T-helper 1 cell treated with Interleukin-12 subunit alpha and Interleukin-12 subunit beta and Interleukin-4 antibody, amounts not matched to agents 30 ng/mL and 1 ng/mL, for 36 hours (primary cell): ENCODE measurements at regions not wholly inside any gene's neighbourhood (a gene's known extent, or its start where the extent isn't known, plus 50 kb on each side); places are given as distances from the start of the nearest gene placed in this dataset.
"Not testable (repeated sequence)": the region's sequence is repeated elsewhere in the genome, so short reads cannot be mapped to it uniquely, and the experiment has no call there.

ENCODE experiments used
- intact Hi-C: fragments of 100-400 bp; cut with micrococcal nuclease; formaldehyde crosslinking; loops from one replicate; pipeline ENCODE4 v1.15.1; 2024

GRCh38 chr3:68676136-68676535 lies 256.2 kb downstream of the TAFA4 start:
- intact Hi-C loops, result no loop called here

- intact Hi-C loops, result no loop called here
Measured at GRCh38 chr3:68667346-68667745, 265.0 kb downstream of the TAFA4 start.

GRCh38 chr3:68666429-68667136 lies 265.8 kb downstream of the TAFA4 start:
- intact Hi-C loops, result no loop called here

- intact Hi-C loops, result no loop called here
Measured at GRCh38 chr3:68664276-68664675, 268.1 kb downstream of the TAFA4 start.

- intact Hi-C loops, result no loop called here
Measured at GRCh38 chr3:68662176-68662575, 270.2 kb downstream of the TAFA4 start.

GRCh38 chr3:68650657-68651056 lies 281.7 kb downstream of the TAFA4 start:
- intact Hi-C loops, result not testable (repeated sequence)

GRCh38 chr3:68648494-68648893 lies 283.9 kb downstream of the TAFA4 start:
- intact Hi-C loops, result no loop called here

- intact Hi-C loops, result no loop called here
Measured at GRCh38 chr3:68631850-68632545, 300.3 kb downstream of the TAFA4 start.

- intact Hi-C loops, result no loop called here
Measured at GRCh38 chr3:68620211-68620610, 312.1 kb downstream of the TAFA4 start.

- intact Hi-C loops, result no loop called here
Measured at GRCh38 chr3:68614087-68614486, 318.3 kb downstream of the TAFA4 start.

- intact Hi-C loops, result no loop called here
Measured at GRCh38 chr3:68571321-68571720, 361.0 kb downstream of the TAFA4 start.

- intact Hi-C loops, result no loop called here
Measured at GRCh38 chr3:68560728-68561127, 371.6 kb downstream of the TAFA4 start.

GRCh38 chr3:68535782-68536181 lies 396.6 kb downstream of the TAFA4 start:
- intact Hi-C loops, result no loop called here

- intact Hi-C loops, result no loop called here
Measured at GRCh38 chr3:68523330-68523729, 409.0 kb downstream of the TAFA4 start.

GRCh38 chr3:68515237-68515636 lies 417.1 kb downstream of the TAFA4 start:
- intact Hi-C loops, result no loop called here

GRCh38 chr3:68504201-68504600 lies 428.1 kb downstream of the TAFA4 start:
- intact Hi-C loops, result no loop called here

GRCh38 chr3:68485845-68486244 lies 446.5 kb downstream of the TAFA4 start:
- intact Hi-C loops, result not testable (repeated sequence)

- intact Hi-C loops, result no loop called here
Measured at GRCh38 chr3:68485051-68485450, 447.3 kb downstream of the TAFA4 start.

- intact Hi-C loops, result no loop called here
Measured at GRCh38 chr3:68483601-68484000, 448.7 kb downstream of the TAFA4 start.

GRCh38 chr3:68483041-68483440 lies 449.3 kb downstream of the TAFA4 start:
- intact Hi-C loops, result no loop called here

- intact Hi-C loops, result no loop called here
Measured at GRCh38 chr3:68482565-68482964, 449.8 kb downstream of the TAFA4 start.

GRCh38 chr3:68479779-68480178 lies 452.6 kb downstream of the TAFA4 start:
- intact Hi-C loops, result no loop called here
